Nephron (organoid): ENCODE measurements at regions not wholly inside any gene's neighbourhood (a gene's known extent, or its start where the extent isn't known, plus 50 kb on each side); places are given as distances from the start of the nearest gene placed in this dataset.

Experiments
- H3K27ac Mint-ChIP-seq, 3 experiments: 2 replicates each; pipeline ENCODE4 v1.8.0; 2020; ENCODE audit warnings: mixed read lengths in 3 of 3, mild to moderate bottlenecking in 2 of 3, moderate library complexity in 1 of 3
- H3K27me3 Mint-ChIP-seq: 2 replicates; pipeline ENCODE4 v1.8.0; 2021; ENCODE audit warnings: low read depth, mild to moderate bottlenecking, moderate library complexity, mixed read lengths
- H3K36me3 Mint-ChIP-seq: 2 replicates; pipeline ENCODE4 v1.8.0; 2020; ENCODE audit warnings: low read depth, mixed read lengths
- H3K4me1 Mint-ChIP-seq: 2 replicates; pipeline ENCODE4 v1.8.0; 2020; ENCODE audit warnings: mixed read lengths
- H3K4me3 Mint-ChIP-seq, 3 experiments: 2 replicates each; pipeline ENCODE4 v1.8.0; 2020; ENCODE audit warnings: mild to moderate bottlenecking in 3 of 3, mixed read lengths in 3 of 3, moderate library complexity in 2 of 3
- H3K9me3 Mint-ChIP-seq: 2 replicates; pipeline ENCODE4 v1.8.0; 2020; ENCODE audit warnings: mixed read lengths
- CTCF ChIP-seq, 3 experiments: fragments of 200-600 bp; sonication (generic); IDR thresholded peaks; one replicate each; pipeline ENCODE4 v1.5.0; 2021; ENCODE audit warnings: antibody characterized with exemption in 3 of 3; ENCODE audit not compliant: unreplicated experiment in 3 of 3

DNA sequence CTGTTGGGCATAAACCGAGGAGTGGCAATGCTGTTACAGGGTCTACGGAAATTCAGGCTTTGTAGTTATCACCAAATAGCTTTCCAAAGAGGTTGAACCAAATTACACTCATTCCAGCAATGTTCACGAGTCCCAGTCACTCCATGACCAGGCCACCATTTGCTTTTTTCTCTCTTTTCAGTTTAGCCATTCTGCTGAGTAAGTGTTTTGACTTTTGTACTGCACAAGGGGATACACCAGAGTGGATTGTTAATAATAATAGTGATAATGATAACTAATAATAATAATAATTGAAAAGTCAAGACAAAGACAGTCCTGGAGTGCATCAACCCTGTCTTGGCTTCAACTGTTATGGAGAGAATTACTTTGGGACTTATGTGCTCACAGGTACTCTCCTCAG lies 343.5 kb downstream of the AACS start:
- H3K27me3 Mint-ChIP-seq, result peaks cover 12% of the 10 kb centered on the region
- TF ChIP-seq CTCF (IDR thresholded peaks at IDR 0.05; ENCODE audit: unreplicated experiment in 3 of 3), result no peak
- no peak overlapping the region for H3K27ac Mint-ChIP-seq
- H3K4me1 Mint-ChIP-seq, result no peaks in the 10 kb centered on the region
- H3K4me3 Mint-ChIP-seq, result no peak overlapping the region
- peaks cover 12% of the 10 kb centered on the region for H3K9me3 Mint-ChIP-seq
- H3K36me3 Mint-ChIP-seq, result no peaks in the 10 kb centered on the region

DNA sequence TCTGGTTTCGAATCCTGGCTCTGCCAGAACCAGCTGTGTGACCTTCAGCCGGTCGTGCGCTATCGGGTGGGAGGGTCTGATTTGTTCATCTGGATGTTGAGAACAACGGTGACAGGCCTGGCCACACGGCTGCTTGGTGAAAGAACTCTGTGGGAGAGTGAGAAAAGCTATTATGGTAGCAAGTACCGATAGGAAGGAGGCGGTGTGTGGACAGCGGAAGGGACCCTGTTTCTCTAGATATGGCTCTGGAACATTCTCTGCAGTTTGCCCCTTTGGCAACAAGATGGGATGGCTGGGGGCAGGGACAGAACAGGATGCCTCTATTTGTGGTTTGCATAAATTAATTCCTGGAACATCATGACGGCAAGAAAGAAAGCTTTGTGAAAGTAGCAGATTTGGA lies 347.3 kb downstream of the AACS start:
- no peaks in the 10 kb centered on the region for H3K4me1 Mint-ChIP-seq
- no peak overlapping the region for H3K4me3 Mint-ChIP-seq
- no peak overlapping the region for H3K27ac Mint-ChIP-seq
- TF ChIP-seq CTCF (IDR thresholded peaks at IDR 0.05; ENCODE audit: unreplicated experiment in 3 of 3), result no peak
- peaks cover 16% of the 10 kb centered on the region for H3K27me3 Mint-ChIP-seq
- no peaks in the 10 kb centered on the region for H3K36me3 Mint-ChIP-seq
- H3K9me3 Mint-ChIP-seq, result peaks cover 8% of the 10 kb centered on the region

GRCh38 chr12:125417446-125417845 lies 352.2 kb downstream of the AACS start:
- Mint-ChIP-seq H3K4me1 (no peaks in the 10 kb centered on the region), H3K9me3 (peaks cover 14% of the 10 kb centered on the region), H3K27ac (no peak overlapping the region), H3K36me3 (no peaks in the 10 kb centered on the region), H3K4me3 (no peak overlapping the region), H3K27me3 (peaks cover 8% of the 10 kb centered on the region)
- no peak for TF ChIP-seq CTCF (IDR thresholded peaks at IDR 0.05; ENCODE audit: unreplicated experiment in 3 of 3)

DNA sequence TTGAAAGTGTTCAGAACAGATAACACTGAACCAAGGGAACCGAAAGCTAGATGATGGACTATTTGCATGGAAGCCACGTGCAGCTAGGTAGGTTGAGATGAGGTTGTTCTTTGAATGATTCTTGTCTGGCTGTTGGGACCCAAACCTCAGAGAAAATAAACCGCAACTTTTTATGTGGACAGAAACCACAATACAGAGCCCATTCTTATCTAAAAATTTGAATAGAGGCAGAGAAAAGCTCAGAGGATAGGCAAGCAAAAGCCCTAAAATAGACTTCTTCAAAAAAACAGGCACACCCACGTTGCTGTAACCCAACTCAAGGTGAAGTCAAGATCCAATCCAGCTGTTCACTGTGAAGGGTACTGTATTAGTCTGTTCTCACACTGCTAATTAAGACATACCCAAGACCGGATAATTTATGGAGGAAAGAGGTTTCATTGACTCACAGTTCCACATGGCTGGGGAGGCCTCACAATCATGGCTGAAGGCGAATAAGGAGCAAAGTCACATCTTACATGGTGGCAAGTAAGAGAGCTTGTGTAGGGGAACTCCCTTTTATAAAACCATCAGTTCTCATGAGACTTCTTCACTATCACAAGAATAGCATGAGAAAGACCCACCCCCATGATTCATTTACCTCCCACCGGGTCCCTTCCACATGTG lies 353.8 kb downstream of the AACS start:
- Mint-ChIP-seq H3K27me3 (peaks cover 13% of the 10 kb centered on the region), H3K27ac (no peak overlapping the region), H3K36me3 (no peaks in the 10 kb centered on the region), H3K4me1 (no peaks in the 10 kb centered on the region), H3K9me3 (peaks cover 11% of the 10 kb centered on the region), H3K4me3 (no peak overlapping the region)
- no peak for TF ChIP-seq CTCF (IDR thresholded peaks at IDR 0.05; ENCODE audit: unreplicated experiment in 3 of 3)

- peaks cover 10% of the 10 kb centered on the region for H3K27me3 Mint-ChIP-seq
- no peaks in the 10 kb centered on the region for H3K4me1 Mint-ChIP-seq
- H3K4me3 Mint-ChIP-seq, result no peak overlapping the region
- peaks cover 8% of the 10 kb centered on the region for H3K9me3 Mint-ChIP-seq
- H3K27ac Mint-ChIP-seq, result no peak overlapping the region
- no peaks in the 10 kb centered on the region for H3K36me3 Mint-ChIP-seq
- no peak for TF ChIP-seq CTCF (IDR thresholded peaks at IDR 0.05; ENCODE audit: unreplicated experiment in 3 of 3)
Observed at GRCh38 chr12:125424909-125425308, 359.7 kb downstream of the AACS start.

GRCh38 chr12:125431516-125431915 lies 366.3 kb downstream of the AACS start:
- no peak for TF ChIP-seq CTCF (IDR thresholded peaks at IDR 0.05; ENCODE audit: unreplicated experiment in 3 of 3)
- Mint-ChIP-seq H3K4me1 (no peaks in the 10 kb centered on the region), H3K27me3 (peaks cover 8% of the 10 kb centered on the region), H3K4me3 (no peak overlapping the region), H3K27ac (no peak overlapping the region), H3K9me3 (no peaks in the 10 kb centered on the region), H3K36me3 (no peaks in the 10 kb centered on the region)
